HepG2 (cell line): ENCODE measurements at regions not wholly inside any gene's neighbourhood (a gene's known extent, or its start where the extent isn't known, plus 50 kb on each side); places are given as distances from the start of the nearest gene placed in this dataset.

Experiments used
- ATAC-seq: fragments of 200-7000 bp; cut with Tn5 transposase; 3 replicates; pipeline ENCODE4 v1.9.1; 2020; ENCODE audit warnings: mild to moderate bottlenecking, moderate library complexity
- BruUV-seq: library from RNA; stranded (reverse); fragments of 400-500 nt; replicated peaks from 2 replicates; lab custom pipeline; 2021; lab: Mats Ljungman, UMichigan
- CTCF ChIA-PET: fragments of 300-600 bp; formaldehyde crosslinking; extraction: SDS; loops from one replicate; lab custom pipeline; 2021; ENCODE audit warnings: low total read pairs, inconsistent platforms, low intra/inter-chr PET ratio; lab: Yijun Ruan, JAX
- POLR2A ChIA-PET: fragments of 350-600 bp; sonication (Branson Sonifier 250); formaldehyde crosslinking; loops from one replicate; lab custom pipeline; 2020; ENCODE audit warnings: antibody characterized with exemption, inconsistent platforms; lab: Yijun Ruan, JAX
- DNase-seq: peaks from one replicate; pipeline ENCODE4 v3.0.0-alpha.2; 2015; ENCODE audit warnings: low spot score
- FAIRE-seq: peaks from 3 replicates; lab custom pipeline; 2011; peaks lifted over from hg19 to GRCh38; lab: Jason Lieb, UNC
- H2AFZ ChIP-seq: one replicate; pipeline ENCODE4 v1.6.1; 2011; ENCODE audit warnings: low read length, inconsistent platforms
- H3K27ac ChIP-seq: fragments of 300-600 bp; 3 replicates; pipeline ENCODE4 v1.8.0; 2011; ENCODE audit warnings: mixed run types, mild to moderate bottlenecking, mixed read lengths, low read length, inconsistent platforms; ENCODE audit not compliant: insufficient read depth; ENCODE audit errors: extremely low read length
- H3K27me3 ChIP-seq, 2 experiments: fragments of 200-600 bp in 1 of 2; 2 replicates in 1 of 2; 3 replicates in 1 of 2; pipeline versions ENCODE4 v1.6.0 to v1.8.0; 2011; ENCODE audit warnings: low read length in 2 of 2, mild to moderate bottlenecking in 2 of 2, moderate library complexity in 2 of 2, inconsistent platforms in 1 of 2; ENCODE audit not compliant: insufficient read depth in 2 of 2, control insufficient read depth in 1 of 2
- H3K36me3 ChIP-seq, 2 experiments: fragments of 200-600 bp in 1 of 2; replicated peaks in 1 of 2; 2 replicates in 1 of 2; 3 replicates in 1 of 2; pipeline versions ENCODE4 v1.5.1 to v1.8.0; 2011; ENCODE audit warnings: low read length in 2 of 2, inconsistent platforms in 1 of 2; ENCODE audit not compliant: insufficient read depth in 2 of 2, control insufficient read depth in 1 of 2
- H3K4me1 ChIP-seq: 2 replicates; pipeline ENCODE4 v1.5.1; 2012; ENCODE audit warnings: low read length, inconsistent platforms; ENCODE audit not compliant: insufficient read depth
- H3K4me2 ChIP-seq: 2 replicates; pipeline ENCODE4 v1.6.0; 2011; ENCODE audit warnings: low read depth, low read length, inconsistent platforms
- H3K4me3 ChIP-seq, 3 experiments: fragments of 200-600 bp in 1 of 3; sonication (generic), shearing (Covaris generic) in 1 of 3; replicated peaks in 1 of 3; 2 replicates each; pipeline ENCODE4 v1.5.1; 2011 to 2016; ENCODE audit warnings: low read length in 3 of 3, inconsistent platforms in 2 of 3, low read depth in 2 of 3, mild to moderate bottlenecking in 2 of 3, control low read depth in 1 of 3, mixed read lengths in 1 of 3; ENCODE audit not compliant: insufficient read depth in 1 of 3
- H3K79me2 ChIP-seq: one replicate; pipeline ENCODE4 v1.6.1; 2011; ENCODE audit warnings: low read length, inconsistent platforms; ENCODE audit not compliant: insufficient read depth
- H3K9ac ChIP-seq: 2 replicates; pipeline ENCODE4 v1.6.0; 2011; ENCODE audit warnings: mild to moderate bottlenecking, low read depth, low read length, inconsistent platforms; ENCODE audit not compliant: insufficient read depth
- H3K9me3 ChIP-seq: 2 replicates; pipeline ENCODE4 v1.5.1; 2012; ENCODE audit warnings: mild to moderate bottlenecking, low read length
- H4K20me1 ChIP-seq: 2 replicates; pipeline ENCODE4 v1.6.0; 2011; ENCODE audit warnings: inconsistent platforms, mild to moderate bottlenecking, low read length, moderate library complexity; ENCODE audit not compliant: insufficient read depth
- ATF6 ChIP-seq: sonication (generic); formaldehyde crosslinking; conservative IDR thresholded peaks from 2 replicates; pipeline ENCODE4 v1.4.0; 2020; ENCODE audit warnings: missing genetic modification reagents
- GATA4 ChIP-seq: sonication (generic); IDR thresholded peaks from 2 replicates; pipeline ENCODE4 v1.6.1; 2016; ENCODE audit warnings: antibody characterized with exemption, low read depth, borderline replicate concordance
- MLXIP ChIP-seq: sonication (generic); formaldehyde crosslinking; IDR thresholded peaks from 2 replicates; pipeline ENCODE4 v1.9.0; 2021; ENCODE audit warnings: missing genetic modification reagents, borderline replicate concordance
- MZF1 ChIP-seq: sonication (generic); formaldehyde crosslinking; IDR thresholded peaks from 2 replicates; pipeline ENCODE4 v1.8.1; 2023; ENCODE audit warnings: mild to moderate bottlenecking, missing genetic modification reagents, borderline replicate concordance
- RBM39 ChIP-seq: fragments of 200-400 bp; formaldehyde crosslinking; IDR thresholded peaks from one replicate; pipeline ENCODE4 v1.6.1; 2018; ENCODE audit warnings: antibody characterized with exemption, mild to moderate bottlenecking, low read depth, low read length; ENCODE audit not compliant: poor library complexity, severe bottlenecking
- RFX3 ChIP-seq: IDR thresholded peaks from 2 replicates; pipeline ENCODE4 v1.6.1; 2016; ENCODE audit warnings: missing biosample characterization, missing genetic modification reagents
- ZNF883 ChIP-seq: sonication (generic); formaldehyde crosslinking; IDR thresholded peaks from 2 replicates; pipeline ENCODE4 v1.5.1; 2020; ENCODE audit warnings: mild to moderate bottlenecking, missing genetic modification reagents; ENCODE audit errors: not compliant biosample characterization
- ZZZ3 ChIP-seq: sonication (generic); formaldehyde crosslinking; IDR thresholded peaks from 2 replicates; pipeline ENCODE4 v1.4.0; 2020; ENCODE audit warnings: missing genetic modification reagents, mild to moderate bottlenecking, borderline replicate concordance
- WGBS: methylation state at CpG from one replicate; pipeline ENCODE4 v1.1.6; 2017; ENCODE audit warnings: low lambda C conversion rate; 5-methylcytosine and 5-hydroxymethylcytosine counted together
- in situ Hi-C: cut with HindIII; loops from 2 replicates; pipeline ENCODE4 v1.10.0; 2017; ENCODE audit warnings: low pct_unique_long_range_greater_than_20kb; ENCODE audit not compliant: extremely low pct_ligation_motif_present
- intact Hi-C: fragments of 100-400 bp; cut with micrococcal nuclease; formaldehyde crosslinking; loops from one replicate; pipeline ENCODE4 v1.10.0; 2022; ENCODE audit not compliant: unreplicated experiment
- TF ChIP-seq, protein P1 (sequence below): sonication (generic); formaldehyde crosslinking; IDR thresholded peaks from 2 replicates; pipeline ENCODE4 v1.5.0; 2020; ENCODE audit warnings: mild to moderate bottlenecking, missing genetic modification reagents
- TF ChIP-seq, protein P2 (sequence below): IDR thresholded peaks from 2 replicates; pipeline ENCODE4 v1.6.1; 2016; ENCODE audit warnings: missing compliant biosample characterization, missing genetic modification reagents, borderline replicate concordance
- TF ChIP-seq, protein P3 (sequence below): IDR thresholded peaks from 2 replicates; pipeline ENCODE4 v1.6.1; 2016; ENCODE audit warnings: low read depth, borderline replicate concordance

GRCh38 chr1:239896569-239896968 lies 195.1 kb upstream of the FMN2 start:
- BruUV-seq = no TSS peak
- CTCF ChIA-PET = no interaction called here
- Histone ChIP-seq H3K4me2 (no peak overlapping the region), H2AFZ (no peak overlapping the region), H3K79me2 (no peaks in the 10 kb centered on the region), H3K27me3 (peaks cover 0 to 1% of the 10 kb centered on the region in 2 experiments; a peak in 1 of 5 replicates), H3K9ac (no peak overlapping the region), H3K4me1 (no peaks in the 10 kb centered on the region), H3K9me3 (no peaks in the 10 kb centered on the region), H3K27ac (no peak overlapping the region), H4K20me1 (no peaks in the 10 kb centered on the region), H3K36me3 (no peaks in the 10 kb centered on the region), H3K4me3 (no peak overlapping the region)
- ATAC-seq = no peak
- no peak for DNase-seq
- 13% methylated on average over 2 of the region's 2 CpGs for WGBS
- POLR2A ChIA-PET = no interaction called here
- no peak for FAIRE-seq
- in situ Hi-C loops = loop anchor here (25.0 kb wide), 1 partner anchor 484 kb away; no protein-coding TSS in a partner anchor
- intact Hi-C loops = no loop called here
- TF ChIP-seq GATA4 = no peak
- no peak for TF ChIP-seq RFX3
- TF ChIP-seq, protein P1, sequence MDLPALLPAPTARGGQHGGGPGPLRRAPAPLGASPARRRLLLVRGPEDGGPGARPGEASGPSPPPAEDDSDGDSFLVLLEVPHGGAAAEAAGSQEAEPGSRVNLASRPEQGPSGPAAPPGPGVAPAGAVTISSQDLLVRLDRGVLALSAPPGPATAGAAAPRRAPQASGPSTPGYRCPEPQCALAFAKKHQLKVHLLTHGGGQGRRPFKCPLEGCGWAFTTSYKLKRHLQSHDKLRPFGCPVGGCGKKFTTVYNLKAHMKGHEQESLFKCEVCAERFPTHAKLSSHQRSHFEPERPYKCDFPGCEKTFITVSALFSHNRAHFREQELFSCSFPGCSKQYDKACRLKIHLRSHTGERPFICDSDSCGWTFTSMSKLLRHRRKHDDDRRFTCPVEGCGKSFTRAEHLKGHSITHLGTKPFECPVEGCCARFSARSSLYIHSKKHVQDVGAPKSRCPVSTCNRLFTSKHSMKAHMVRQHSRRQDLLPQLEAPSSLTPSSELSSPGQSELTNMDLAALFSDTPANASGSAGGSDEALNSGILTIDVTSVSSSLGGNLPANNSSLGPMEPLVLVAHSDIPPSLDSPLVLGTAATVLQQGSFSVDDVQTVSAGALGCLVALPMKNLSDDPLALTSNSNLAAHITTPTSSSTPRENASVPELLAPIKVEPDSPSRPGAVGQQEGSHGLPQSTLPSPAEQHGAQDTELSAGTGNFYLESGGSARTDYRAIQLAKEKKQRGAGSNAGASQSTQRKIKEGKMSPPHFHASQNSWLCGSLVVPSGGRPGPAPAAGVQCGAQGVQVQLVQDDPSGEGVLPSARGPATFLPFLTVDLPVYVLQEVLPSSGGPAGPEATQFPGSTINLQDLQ (CRISPR knock-in tag) = no peak
- TF ChIP-seq ATF6 (CRISPR knock-in tag) = no peak
- TF ChIP-seq RBM39 = no peak
- TF ChIP-seq ZZZ3 = no peak
- no peak for TF ChIP-seq MLXIP
- no peak for TF ChIP-seq ZNF883
- TF ChIP-seq MZF1 = no peak
- TF ChIP-seq, protein P2, sequence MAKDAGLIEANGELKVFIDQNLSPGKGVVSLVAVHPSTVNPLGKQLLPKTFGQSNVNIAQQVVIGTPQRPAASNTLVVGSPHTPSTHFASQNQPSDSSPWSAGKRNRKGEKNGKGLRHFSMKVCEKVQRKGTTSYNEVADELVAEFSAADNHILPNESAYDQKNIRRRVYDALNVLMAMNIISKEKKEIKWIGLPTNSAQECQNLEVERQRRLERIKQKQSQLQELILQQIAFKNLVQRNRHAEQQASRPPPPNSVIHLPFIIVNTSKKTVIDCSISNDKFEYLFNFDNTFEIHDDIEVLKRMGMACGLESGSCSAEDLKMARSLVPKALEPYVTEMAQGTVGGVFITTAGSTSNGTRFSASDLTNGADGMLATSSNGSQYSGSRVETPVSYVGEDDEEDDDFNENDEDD (CRISPR knock-in tag) = no peak
- TF ChIP-seq, protein P3, sequence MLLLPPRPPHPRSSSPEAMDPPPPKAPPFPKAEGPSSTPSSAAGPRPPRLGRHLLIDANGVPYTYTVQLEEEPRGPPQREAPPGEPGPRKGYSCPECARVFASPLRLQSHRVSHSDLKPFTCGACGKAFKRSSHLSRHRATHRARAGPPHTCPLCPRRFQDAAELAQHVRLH (CRISPR knock-in tag) = no peak
